Right ventricle myocardium inferior (tissue), 1 donor: ENCODE measurements at regions not wholly inside any gene's neighbourhood (a gene's known extent, or its start where the extent isn't known, plus 50 kb on each side); places are given as distances from the start of the nearest gene placed in this dataset.
"Not testable (repeated sequence)": the region's sequence is repeated elsewhere in the genome, so short reads cannot be mapped to it uniquely, and the experiment has no call there.

Experiments used
- ATAC-seq: fragments of 200-7000 bp; cut with Tn5 transposase; one replicate; pipeline ENCODE4 v1.9.1; 2020; ENCODE audit warnings: mild to moderate bottlenecking, moderate library complexity
- DNase-seq: peaks from one replicate; pipeline ENCODE4 v3.0.0; 2021; ENCODE audit errors: missing footprints
- intact Hi-C: fragments of 100-400 bp; cut with DNase I; formaldehyde crosslinking; loops from one replicate; pipeline ENCODE4 v1.11.0; 2022
- donor health status: DM: no; HTN: yes; CAD: no; lungs with severe emphysema.

DNA sequence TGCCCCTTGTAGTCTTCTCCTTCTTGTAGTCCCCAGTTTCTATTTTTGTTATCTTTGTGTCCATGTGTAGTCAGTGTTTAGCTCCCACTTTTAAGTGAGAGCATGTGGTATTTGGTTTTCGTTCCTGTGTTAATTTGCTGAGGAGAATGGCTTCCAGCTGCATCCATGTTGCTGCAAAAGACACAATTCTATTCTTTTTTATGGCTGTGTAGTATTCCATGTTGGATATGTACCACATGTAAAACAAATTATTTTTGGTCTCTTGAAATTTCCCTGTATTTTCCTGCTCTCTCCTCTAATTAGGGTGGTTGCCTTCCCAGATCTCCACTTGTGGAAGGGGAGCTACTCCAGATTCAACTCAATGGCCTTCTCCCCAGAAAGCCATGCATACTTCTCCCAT, 813.8 kb downstream of the UQCRFS1 start:
- intact Hi-C loops: no loop called here
- ATAC-seq (no peak), DNase-seq (no peak)

GRCh38 chr19:28397800-28398199, 815.2 kb downstream of the UQCRFS1 start:
- intact Hi-C loops: no loop called here
- DNase-seq: no peak
- ATAC-seq: no peak

DNA sequence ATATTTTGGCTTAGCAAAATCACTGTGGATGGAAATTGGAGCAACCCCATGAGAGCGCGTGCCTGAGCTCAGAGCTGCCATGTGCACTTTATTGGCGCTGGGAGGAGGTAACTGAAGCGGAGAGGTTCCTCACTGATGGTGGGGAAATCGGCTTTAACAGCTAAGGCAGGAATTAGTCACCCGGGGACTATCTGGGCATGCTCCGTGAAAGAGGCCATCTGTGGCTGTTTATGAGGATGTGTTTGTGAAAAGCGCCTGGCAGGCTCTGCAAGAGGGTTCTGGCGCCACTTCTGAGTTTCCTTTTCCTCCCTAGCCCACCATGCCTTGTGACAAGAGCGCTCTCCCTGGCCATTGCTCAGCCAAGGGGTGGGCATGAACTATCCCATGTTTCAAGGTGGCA, 815.6 kb downstream of the UQCRFS1 start:
- intact Hi-C loops: no loop called here
- ATAC-seq (no peak), DNase-seq (no peak)

DNA sequence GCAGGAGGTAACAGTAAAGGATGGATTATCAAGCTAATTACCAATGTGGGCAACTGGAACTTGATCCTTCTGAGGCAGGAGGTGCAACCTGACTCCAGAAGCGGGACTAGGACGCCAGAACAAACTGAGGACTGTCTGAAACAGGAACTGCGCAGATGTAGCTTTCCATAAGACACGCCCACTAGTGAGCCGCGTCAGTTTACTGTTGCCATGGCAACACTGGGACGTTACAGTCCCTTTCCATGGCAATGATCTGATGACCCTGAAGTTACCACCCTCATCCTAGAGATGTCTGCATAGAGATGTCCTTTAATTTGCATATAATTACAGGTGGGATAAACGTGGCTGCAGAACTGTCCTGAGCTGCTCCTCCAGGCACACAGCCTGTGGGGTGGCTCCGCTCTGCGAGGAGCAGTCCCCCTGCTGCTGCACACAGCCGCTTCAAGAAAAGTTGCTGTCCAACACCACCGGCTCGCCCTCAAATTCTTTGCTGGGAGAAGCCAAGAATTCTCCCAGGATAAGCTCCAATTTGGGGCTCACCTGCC, 816.6 kb downstream of the UQCRFS1 start:
- DNase-seq (no peak), ATAC-seq (no peak)
- intact Hi-C loops: no loop called here

GRCh38 chr19:28394725-28395124, 818.2 kb downstream of the UQCRFS1 start:
- DNase-seq: no peak
- intact Hi-C loops: no loop called here
- ATAC-seq: no peak

- ATAC-seq: no peak
- intact Hi-C loops: no loop called here
- no peak for DNase-seq
Observed at GRCh38 chr19:28393574-28394336, 819.2 kb downstream of the UQCRFS1 start.

DNA sequence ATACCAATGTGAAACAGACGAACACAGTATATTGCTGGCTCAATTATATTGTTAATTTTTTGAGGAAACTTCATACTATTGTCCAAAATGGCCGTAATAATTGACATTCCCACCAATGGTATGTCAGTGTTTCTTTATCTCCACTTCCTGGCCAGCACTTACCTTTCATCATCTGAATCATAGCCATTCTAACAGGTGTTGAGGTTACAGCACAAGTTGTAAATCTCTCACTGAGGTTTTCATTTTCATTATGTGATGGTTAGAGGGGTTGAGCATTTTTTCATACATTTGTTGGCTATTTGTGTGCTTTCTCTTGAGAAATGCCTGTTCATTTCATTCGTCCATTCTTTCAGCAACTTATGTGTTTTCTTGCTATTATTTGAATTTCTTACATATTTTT, 824.0 kb downstream of the UQCRFS1 start:
- ATAC-seq: no peak
- no peak for DNase-seq
- intact Hi-C loops: no loop called here

DNA sequence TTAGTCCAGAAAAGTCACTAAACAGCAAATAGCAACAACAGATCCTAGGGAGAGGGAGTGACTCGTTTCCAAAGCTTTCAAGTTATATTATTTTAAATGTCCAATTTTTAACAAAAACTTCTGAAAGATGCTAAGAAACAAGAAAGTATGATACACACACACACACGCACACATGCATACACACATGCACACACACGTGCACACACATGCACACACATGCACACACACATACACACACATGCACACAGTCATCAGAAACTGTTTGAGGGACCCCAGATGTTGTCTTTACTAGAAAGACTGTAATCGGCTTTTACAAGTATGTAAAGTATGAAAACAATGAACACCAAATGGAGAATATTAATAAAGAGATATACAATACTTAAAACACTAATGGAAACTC, 825.4 kb downstream of the UQCRFS1 start:
- ATAC-seq: no peak
- intact Hi-C loops: no loop called here
- no peak for DNase-seq

- no peak for ATAC-seq
- no peak for DNase-seq
- intact Hi-C loops: no loop called here
Observed at GRCh38 chr19:28386470-28386869, 826.5 kb downstream of the UQCRFS1 start.

DNA sequence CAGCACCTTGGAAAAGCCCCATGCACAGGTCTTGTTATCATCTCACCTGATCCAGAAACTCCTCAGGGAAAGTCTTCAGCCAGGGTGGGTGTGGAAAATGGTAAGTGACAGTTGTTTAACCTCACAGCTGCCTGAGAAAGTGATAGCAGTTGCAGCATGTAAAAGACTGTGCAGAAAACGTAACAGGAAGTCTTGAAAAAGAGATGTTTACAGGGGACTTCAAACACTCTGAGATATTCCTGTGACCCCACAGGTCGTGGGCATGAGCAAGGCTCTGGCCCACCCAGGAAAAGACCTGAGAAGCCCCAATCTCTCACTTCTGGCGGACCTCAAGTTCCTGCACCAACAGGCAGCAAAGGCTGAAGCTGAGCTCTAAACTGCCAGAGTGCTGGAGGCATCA, 826.9 kb downstream of the UQCRFS1 start:
- intact Hi-C loops: no loop called here
- no peak for ATAC-seq
- no peak for DNase-seq

DNA sequence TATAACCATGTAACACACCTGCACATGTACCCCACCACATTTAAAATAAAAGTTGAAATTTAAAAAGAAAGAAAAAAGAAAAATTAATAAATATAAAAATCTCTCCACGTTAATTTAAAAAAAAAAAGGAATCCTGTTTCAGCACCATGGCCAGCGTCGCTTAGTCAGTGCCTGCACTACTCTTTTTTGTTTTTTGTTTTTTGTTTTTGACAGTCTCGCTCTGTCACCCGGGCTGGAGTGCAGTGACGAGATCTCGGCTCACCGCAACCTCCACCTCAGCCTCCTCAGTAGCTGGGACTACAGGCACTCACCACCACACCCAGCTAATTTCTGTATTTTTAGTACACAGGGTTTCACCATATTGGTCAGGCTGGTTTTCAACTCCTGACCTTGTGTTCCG, 835.9 kb downstream of the UQCRFS1 start:
- intact Hi-C loops: no loop called here
- DNase-seq (no peak), ATAC-seq (no peak)

DNA sequence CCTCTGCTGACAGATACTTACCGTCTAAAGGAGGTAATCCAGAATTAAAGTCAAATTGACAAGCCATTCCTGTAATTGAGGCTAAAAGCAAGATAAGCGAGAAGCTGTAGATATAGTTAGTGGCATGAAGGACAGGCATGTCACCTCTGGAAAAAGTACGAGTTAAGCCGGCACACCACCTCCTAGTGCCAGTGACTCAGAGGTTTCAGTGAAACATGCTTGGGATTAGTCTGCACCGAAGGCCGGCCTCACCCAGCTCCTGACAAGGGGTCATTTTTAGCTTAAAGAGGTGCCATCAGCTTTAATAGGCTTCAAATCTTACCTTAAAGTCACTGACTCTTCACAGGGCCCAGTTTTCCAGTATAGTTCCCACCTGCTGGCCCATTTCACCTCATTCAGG, 838.0 kb downstream of the UQCRFS1 start:
- no peak for DNase-seq
- no peak for ATAC-seq
- intact Hi-C loops: no loop called here

DNA sequence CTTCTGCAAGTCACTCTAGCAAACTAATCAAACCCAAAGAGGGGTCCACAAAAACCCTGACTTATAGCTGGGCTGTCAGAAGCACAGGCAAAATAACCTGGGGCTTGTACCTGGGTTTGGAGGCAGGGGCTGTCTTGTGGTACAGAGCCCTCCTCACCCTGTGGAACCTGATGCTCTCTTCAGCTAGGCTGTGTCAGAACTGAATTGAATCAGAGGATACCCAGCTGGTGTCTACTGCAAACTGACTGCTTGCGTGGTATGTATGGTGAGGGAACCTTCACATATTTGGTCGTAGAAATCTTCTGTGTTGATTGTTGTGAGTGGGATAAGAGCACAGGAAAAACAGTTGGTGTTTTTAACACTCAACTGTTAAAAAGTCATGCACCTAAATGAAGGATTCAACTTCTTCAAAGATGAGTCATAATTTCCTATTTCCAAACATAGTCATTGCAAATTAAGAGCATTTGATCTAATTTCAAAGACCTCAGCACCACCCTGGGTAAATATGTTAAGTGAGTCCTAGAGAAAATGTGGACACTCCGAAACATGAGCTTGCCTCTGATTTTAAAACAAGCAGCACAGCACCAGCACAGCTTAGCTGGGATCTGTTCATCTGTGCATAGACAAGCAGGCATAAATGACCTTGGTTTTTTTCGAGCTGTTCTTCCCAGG, 840.2 kb downstream of the UQCRFS1 start:
- no peak for ATAC-seq
- intact Hi-C loops: no loop called here
- no peak for DNase-seq

DNA sequence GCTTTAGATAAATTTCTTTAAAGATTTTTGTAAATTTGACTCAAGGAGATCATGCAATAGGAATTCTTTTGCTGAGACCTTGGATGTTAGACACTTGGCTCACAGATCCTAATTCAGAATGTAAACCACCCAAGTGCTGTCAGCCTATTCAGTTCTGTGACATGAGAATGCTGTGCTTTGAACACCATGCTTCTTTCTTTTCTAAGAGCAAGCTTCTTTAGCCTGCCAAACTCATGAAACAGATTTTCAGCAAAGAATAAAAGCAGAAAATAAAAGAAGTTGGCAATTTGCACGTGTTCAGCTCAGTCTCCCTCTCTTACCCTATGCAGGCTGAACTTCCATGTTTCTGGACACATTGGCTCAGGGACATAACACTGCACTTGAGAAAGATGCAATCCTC, 845.8 kb downstream of the UQCRFS1 start:
- intact Hi-C loops: no loop called here
- ATAC-seq: no peak

GRCh38 chr19:28363254-28363653, 849.7 kb downstream of the UQCRFS1 start:
- intact Hi-C loops: no loop called here

More for the DNA sequence above, 845.8 kb downstream of the UQCRFS1 start:
- no peak for DNase-seq

DNA sequence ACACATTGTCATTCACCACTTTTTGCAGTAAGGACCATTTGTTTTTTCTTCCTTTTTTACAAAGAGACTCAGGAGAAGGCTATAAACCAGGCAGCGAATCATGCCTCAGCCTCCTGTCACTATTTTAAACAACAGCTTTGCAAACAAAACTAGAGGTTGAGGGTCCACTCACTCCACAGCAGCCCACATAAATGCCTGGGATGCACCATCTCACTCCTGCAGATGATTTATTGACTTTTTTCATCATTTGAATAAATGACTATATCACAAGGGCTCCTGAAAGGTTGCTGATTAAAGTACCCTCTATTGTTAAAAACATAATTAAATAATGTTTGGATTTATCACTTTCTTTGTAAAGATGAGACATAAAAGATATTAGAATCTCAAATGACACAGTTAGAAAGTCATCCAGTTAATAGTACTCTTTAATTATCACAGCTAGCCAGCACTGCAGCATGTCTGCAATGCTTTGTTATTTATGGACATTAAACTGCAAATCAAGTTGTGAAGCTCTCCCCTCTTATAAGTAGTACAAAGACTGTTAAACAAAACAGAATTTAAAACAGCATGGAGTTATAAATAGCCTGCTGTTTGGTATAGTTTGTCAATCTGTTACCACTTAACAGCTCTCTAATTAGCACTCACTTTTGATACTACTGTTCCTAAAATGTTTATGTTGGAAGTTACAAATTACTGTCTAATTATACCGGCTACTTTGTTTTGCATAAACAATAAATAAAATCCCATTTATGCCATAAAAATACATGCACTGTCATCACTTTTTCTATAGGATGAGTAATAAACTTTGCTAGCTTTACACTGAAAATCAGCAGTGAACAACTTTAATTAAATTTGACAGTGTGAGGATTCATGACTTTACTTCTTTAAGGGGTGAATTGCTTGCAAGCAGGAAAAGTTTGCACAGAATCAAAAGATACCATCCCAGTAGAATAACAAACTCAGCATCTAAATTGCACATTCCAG, 853.2 kb downstream of the UQCRFS1 start:
- ATAC-seq (no peak), DNase-seq (no peak)
- intact Hi-C loops: no loop called here

More at GRCh38 chr19:28363254-28363653, 849.7 kb downstream of the UQCRFS1 start:
- DNase-seq (no peak), ATAC-seq (no peak)

DNA sequence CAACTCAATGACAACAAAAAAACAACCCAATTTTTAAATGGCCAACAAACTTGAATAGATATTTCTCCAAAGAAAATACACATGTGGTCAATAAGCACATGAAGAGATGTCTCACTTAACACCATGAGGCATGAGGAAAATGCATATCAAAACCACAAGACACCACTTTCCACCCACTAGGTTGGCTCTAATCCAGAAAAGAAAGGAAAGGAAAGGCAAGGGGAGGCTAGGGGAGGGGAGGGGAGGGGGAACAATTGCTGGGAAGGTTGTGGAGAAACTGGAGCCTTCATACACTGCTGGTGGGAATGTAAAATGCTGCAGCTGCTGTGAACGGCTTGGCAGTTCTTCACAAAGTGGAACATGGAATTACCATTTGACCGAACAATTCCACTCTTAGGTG, 854.3 kb downstream of the UQCRFS1 start:
- intact Hi-C loops: no loop called here
- ATAC-seq: no peak
- DNase-seq: no peak

GRCh38 chr19:28351761-28352160, 861.2 kb downstream of the UQCRFS1 start:
- ATAC-seq (no peak), DNase-seq (no peak)
- intact Hi-C loops: no loop called here

DNA sequence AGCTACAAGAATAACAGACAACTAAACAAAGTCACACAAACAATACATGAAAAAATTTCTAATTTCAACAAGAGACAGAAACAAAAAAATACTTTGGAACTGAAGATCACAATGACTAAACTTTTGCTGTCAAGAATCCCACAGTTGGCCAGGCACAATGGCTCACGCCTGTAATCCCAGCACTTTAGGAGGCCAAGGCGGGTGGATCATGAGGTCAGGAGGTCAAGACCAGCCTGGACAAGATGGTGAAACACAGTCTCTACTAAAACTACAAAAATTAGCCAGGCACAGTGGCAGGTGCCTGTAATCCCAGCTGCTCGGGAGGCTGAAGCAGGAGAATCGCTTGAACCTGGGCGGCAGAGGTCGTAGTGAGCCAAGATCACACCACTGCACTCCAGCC, 861.6 kb downstream of the UQCRFS1 start:
- ATAC-seq, intact Hi-C loops, DNase-seq: not testable (repeated sequence)
